Sigmoid colon (tissue), 6 donors: ENCODE measurements at regions not wholly inside any gene's neighbourhood (a gene's known extent, or its start where the extent isn't known, plus 50 kb on each side); places are given as distances from the start of the nearest gene placed in this dataset.

ENCODE experiments used
- DNase-seq: peaks from one replicate; pipeline ENCODE4 v3.0.0-alpha.2; 2019
- H3K27ac ChIP-seq, 4 donors: fragments of 200-600 bp; sonication (generic); one replicate each; pipeline ENCODE4 v1.5.1; 2016 to 2019; ENCODE audit warnings: mild to moderate bottlenecking in 1 of 4
- H3K27me3 ChIP-seq, 3 donors: fragments of 200-600 bp; sonication (generic); one replicate each; pipeline ENCODE4 v1.5.1; 2019; ENCODE audit warnings: mild to moderate bottlenecking in 1 of 3
- H3K36me3 ChIP-seq, 4 donors: fragments of 200-600 bp; sonication (generic); one replicate each; pipeline ENCODE4 v1.5.1; 2016 to 2019
- H3K4me1 ChIP-seq, 4 donors: fragments of 200-600 bp; sonication (generic); one replicate each; pipeline ENCODE4 v1.5.1; 2017 to 2019
- H3K4me3 ChIP-seq, 4 donors: fragments of 200-600 bp; sonication (generic); one replicate each; pipeline ENCODE4 v1.5.1; 2017 to 2019; ENCODE audit warnings: mild to moderate bottlenecking in 2 of 4, moderate library complexity in 1 of 4
- H3K9me3 ChIP-seq, 4 donors: fragments of 200-600 bp in 3 of 4; sonication (generic) in 3 of 4; one replicate each; pipeline versions ENCODE4 v1.5.1 to v1.6.1; 2013 to 2019
- EP300 ChIP-seq, 4 donors: sonication (generic); formaldehyde crosslinking; IDR thresholded peaks; one replicate each; pipeline ENCODE4 v1.6.1; 2017; ENCODE audit warnings: antibody characterized with exemption in 4 of 4
- POLR2A ChIP-seq, 2 donors: fragments of 450-650 bp; IDR thresholded peaks; one replicate each; pipeline ENCODE4 v1.6.1; 2016; ENCODE audit warnings: antibody characterized with exemption in 2 of 2, mild to moderate bottlenecking in 2 of 2, moderate library complexity in 2 of 2
- POLR2AphosphoS5 ChIP-seq, 4 donors: sonication (generic); formaldehyde crosslinking; IDR thresholded peaks; one replicate each; pipeline ENCODE4 v1.6.1; 2017; ENCODE audit warnings: antibody characterized with exemption in 4 of 4
- WGBS, 2 donors: extraction: QIAGEN DNeasy Blood & Tissue Kit; methylation state at CpG; one replicate each; pipeline ENCODE4 v1.1.7; 2013; 5-methylcytosine and 5-hydroxymethylcytosine counted together
- intact Hi-C: fragments of 100-400 bp; cut with DNase I; formaldehyde crosslinking; loops from one replicate; pipeline ENCODE4 v1.15.1; 2023
- TF ChIP-seq, protein P1 (sequence below), 4 experiments: fragments of 450-650 bp in 3 of 4; fragments of 200-600 bp in 1 of 4; IDR thresholded peaks; one replicate each; pipeline ENCODE4 v1.5.1; 2016 to 2019; ENCODE audit warnings: antibody characterized with exemption in 4 of 4, mild to moderate bottlenecking in 3 of 4, moderate library complexity in 2 of 4
- donor health status: healthy with polysubstance abuse.
- donor health status: healthy.

DNA sequence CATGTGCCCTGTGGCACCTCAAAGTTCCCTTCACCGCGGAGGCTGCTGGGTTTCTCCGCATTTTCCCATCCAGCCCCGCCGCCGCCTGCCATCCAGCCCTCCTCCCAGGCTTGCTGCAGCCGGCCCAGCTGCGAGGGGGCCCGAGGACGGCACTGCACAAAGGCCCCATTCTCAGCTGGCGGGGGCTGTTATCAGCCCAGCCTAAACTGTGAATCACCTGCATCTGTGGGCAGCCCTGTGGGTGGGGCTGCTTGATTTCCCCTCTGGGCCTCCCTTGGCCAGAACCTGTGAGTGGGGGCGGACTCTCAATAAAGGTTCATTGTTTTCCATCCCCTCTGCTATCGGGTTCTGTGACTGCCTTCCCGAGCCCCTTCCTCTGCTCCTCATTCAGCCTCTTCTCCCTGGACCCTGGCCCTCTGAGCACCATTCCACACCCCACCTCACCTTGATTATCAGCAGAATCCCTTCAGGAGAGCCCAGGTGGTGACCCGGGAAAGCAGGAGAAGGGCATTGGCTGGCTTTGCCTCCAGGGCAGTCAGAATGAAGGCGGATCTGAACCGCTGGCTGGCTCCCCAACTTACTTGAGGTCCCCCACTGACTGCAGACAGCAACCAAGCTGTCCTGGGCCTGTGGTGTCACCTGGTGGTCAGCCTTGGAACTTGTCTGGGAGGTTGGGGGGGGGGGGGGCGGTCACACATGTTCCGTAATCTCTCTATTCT, 204.5 kb downstream of the ZFP36L2 start:
- peaks cover 0 to 28% (median 25%) of the 10 kb centered on the region in 4 donors for H3K4me1 ChIP-seq
- no peak overlapping the region for H3K27ac ChIP-seq
- intact Hi-C loops: loop anchor here (5.0 kb wide), 1 partner anchor 460 kb away; no protein-coding TSS in a partner anchor
- 30 to 75% methylated on average over 19 of the region's 19 CpGs for WGBS, 2 donors
- DNase-seq: peak; percentile 56
- H3K4me3 ChIP-seq: no peak overlapping the region
- H3K27me3 ChIP-seq: no peaks in the 10 kb centered on the region
- no peaks in the 10 kb centered on the region for H3K36me3 ChIP-seq
- peaks cover 0 to 5% (median 0%) of the 10 kb centered on the region in 4 donors for H3K9me3 ChIP-seq
- TF ChIP-seq POLR2A (IDR thresholded peaks at IDR 0.05): no peak
- TF ChIP-seq, protein P1, sequence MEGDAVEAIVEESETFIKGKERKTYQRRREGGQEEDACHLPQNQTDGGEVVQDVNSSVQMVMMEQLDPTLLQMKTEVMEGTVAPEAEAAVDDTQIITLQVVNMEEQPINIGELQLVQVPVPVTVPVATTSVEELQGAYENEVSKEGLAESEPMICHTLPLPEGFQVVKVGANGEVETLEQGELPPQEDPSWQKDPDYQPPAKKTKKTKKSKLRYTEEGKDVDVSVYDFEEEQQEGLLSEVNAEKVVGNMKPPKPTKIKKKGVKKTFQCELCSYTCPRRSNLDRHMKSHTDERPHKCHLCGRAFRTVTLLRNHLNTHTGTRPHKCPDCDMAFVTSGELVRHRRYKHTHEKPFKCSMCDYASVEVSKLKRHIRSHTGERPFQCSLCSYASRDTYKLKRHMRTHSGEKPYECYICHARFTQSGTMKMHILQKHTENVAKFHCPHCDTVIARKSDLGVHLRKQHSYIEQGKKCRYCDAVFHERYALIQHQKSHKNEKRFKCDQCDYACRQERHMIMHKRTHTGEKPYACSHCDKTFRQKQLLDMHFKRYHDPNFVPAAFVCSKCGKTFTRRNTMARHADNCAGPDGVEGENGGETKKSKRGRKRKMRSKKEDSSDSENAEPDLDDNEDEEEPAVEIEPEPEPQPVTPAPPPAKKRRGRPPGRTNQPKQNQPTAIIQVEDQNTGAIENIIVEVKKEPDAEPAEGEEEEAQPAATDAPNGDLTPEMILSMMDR (IDR thresholded peaks at IDR 0.05): peak in 1 of 4 experiments; percentile 33

DNA sequence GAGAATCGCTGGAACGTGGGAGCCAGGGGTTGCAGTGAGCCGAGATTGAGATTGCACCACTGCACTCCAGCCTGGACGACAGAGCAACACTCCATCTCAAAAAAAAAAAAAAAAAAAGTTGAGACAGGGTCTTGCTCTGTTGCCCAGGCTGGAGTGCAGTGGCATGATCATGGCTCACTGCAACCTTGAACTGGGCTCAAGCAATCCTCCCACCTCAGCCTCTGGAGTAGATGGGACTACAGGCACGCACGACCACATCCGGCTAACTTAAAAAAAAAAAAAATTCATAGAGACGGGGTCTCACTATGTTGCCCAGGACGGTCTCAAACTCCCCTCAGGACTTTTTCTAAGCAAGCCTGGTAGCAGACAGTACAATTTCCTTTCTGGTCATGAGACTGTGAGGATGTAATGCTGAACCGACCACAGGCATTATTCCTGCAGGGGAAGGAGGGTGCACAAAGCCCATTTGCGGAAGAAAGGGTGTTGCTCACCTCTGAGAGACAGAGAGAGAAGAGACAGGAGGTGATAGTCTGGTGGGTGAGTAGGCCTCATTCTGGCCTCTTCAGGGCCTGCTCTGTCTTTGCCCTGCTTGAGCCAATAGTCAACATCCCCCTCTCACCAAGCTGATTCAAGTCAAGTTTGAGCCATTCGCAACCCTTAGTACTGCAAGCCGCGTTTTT, 205.3 kb downstream of the ZFP36L2 start:
- Histone ChIP-seq H3K36me3 (no peaks in the 10 kb centered on the region), H3K9me3 (peaks cover 0 to 5% (median 0%) of the 10 kb centered on the region in 4 donors), H3K4me1 (peaks cover 0 to 28% (median 25%) of the 10 kb centered on the region in 4 donors), H3K27ac (no peak overlapping the region), H3K27me3 (no peaks in the 10 kb centered on the region), H3K4me3 (no peak overlapping the region)
- WGBS, 2 donors: 78 to 86% methylated on average over 14 of the region's 14 CpGs
- TF ChIP-seq, protein P1 (IDR thresholded peaks at IDR 0.05): no peak
- TF ChIP-seq POLR2A (IDR thresholded peaks at IDR 0.05): no peak
- no peak for TF ChIP-seq POLR2AphosphoS5 (IDR thresholded peaks at IDR 0.05)
- TF ChIP-seq EP300 (IDR thresholded peaks at IDR 0.05): no peak
- intact Hi-C loops: loop anchor here (5.0 kb wide), 1 partner anchor 461 kb away; no protein-coding TSS in a partner anchor
- DNase-seq: no peak

DNA sequence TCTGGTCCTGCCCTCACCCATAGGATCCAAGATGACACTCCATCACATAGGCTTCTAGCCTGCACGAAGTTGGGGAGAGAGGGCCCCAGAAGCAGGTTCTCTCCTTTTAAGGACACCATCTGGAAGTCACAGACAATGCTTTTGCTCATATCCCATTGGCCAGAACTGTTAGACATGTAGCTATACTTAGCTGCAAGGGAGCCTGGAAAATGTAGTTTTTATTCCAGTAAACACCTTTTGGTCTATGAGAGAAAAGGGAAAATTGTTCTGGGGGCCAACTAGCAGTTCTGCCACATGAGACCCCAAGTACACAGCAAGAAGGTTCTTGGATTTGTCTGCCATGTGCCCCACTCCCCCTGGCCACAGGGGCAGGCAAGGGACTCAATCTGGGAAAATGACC, 206.1 kb downstream of the ZFP36L2 start:
- Histone ChIP-seq H3K27me3 (no peaks in the 10 kb centered on the region), H3K27ac (no peak overlapping the region), H3K9me3 (peaks cover 0 to 5% (median 0%) of the 10 kb centered on the region in 4 donors), H3K4me3 (no peak overlapping the region), H3K36me3 (no peaks in the 10 kb centered on the region), H3K4me1 (peaks cover 0 to 28% (median 23%) of the 10 kb centered on the region in 4 donors)
- intact Hi-C loops: loop anchor here (5.0 kb wide), 1 partner anchor 462 kb away; no protein-coding TSS in a partner anchor
- 94% methylated on average over 1 of the region's 1 CpG for WGBS, 2 donors
- TF ChIP-seq POLR2AphosphoS5 (IDR thresholded peaks at IDR 0.05) (no peak), POLR2A (IDR thresholded peaks at IDR 0.05) (no peak), EP300 (IDR thresholded peaks at IDR 0.05) (no peak)
- TF ChIP-seq, protein P1 (IDR thresholded peaks at IDR 0.05): no peak
- no peak for DNase-seq

DNA sequence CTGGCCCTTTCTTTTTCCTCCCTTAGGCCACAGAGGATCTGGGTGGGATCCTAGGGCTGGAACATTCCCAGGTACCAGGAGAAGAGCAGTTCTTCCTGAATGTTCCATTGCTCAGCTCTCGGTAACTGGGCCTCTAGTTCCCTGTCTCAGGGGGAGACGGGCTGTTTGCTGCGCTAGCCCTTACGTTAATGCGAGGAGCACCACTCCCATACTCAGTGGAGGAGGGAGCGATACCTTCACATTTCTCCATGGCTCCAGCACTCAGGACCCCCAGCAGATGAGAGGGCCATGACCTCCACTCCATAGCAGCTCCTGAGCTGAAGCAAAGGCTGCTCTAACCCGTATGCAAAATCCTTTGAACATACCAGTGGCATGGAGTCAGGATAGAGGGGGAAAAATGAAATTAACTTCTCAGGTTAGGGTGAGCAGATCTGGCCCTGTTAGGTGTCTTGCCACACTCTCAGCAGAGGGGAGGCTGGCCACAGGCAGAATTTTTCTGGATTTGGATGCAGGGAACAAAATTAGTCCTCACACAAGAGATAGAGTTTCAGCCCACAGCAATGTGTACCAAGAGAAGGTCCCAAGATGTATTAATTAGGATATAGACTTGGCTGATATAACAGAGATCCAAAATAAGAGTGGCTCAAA, 206.7 kb downstream of the ZFP36L2 start:
- TF ChIP-seq, protein P1 (IDR thresholded peaks at IDR 0.05): no peak
- TF ChIP-seq POLR2A (IDR thresholded peaks at IDR 0.05): no peak
- no peak for TF ChIP-seq EP300 (IDR thresholded peaks at IDR 0.05)
- H3K27me3 ChIP-seq: no peaks in the 10 kb centered on the region
- 95 to 98% methylated on average over 7 of the region's 7 CpGs for WGBS, 2 donors
- no peaks in the 10 kb centered on the region for H3K36me3 ChIP-seq
- peak; percentile 45 for DNase-seq
- H3K4me3 ChIP-seq: no peak overlapping the region
- intact Hi-C loops: loop anchor here (2.0 to 5.0 kb wide), 5 partner anchors 45 to 463 kb away; partner anchors contain the start of gene ZFP36L2
- peaks cover 0 to 5% (median 0%) of the 10 kb centered on the region in 4 donors for H3K9me3 ChIP-seq
- peaks cover 0 to 21% (median 18%) of the 10 kb centered on the region in 4 donors for H3K4me1 ChIP-seq
- peak overlapping the region in 2 of 4 donors; percentile 64 to 68 for H3K27ac ChIP-seq
